ENCODE measurements at regions not wholly inside any gene's neighbourhood (a gene's known extent, or its start where the extent isn't known, plus 50 kb on each side); places are given as distances from the start of the nearest gene placed in this dataset.

GRCh38 chr4:142929526-142929925 is 83.4 kb upstream of the INPP4B start:
- TF ChIP-seq CTCF (IDR thresholded peaks at IDR 0.05) (no peak), POLR2AphosphoS5 (IDR thresholded peaks at IDR 0.05) (no peak), POLR2A (IDR thresholded peaks at IDR 0.05) (no peak), EP300 (IDR thresholded peaks at IDR 0.05) (no peak)

Measured in stomach (tissue), 4 donors.